Astrocyte (in vitro differentiated cells and primary cell): ENCODE measurements at regions not wholly inside any gene's neighbourhood (a gene's known extent, or its start where the extent isn't known, plus 50 kb on each side); places are given as distances from the start of the nearest gene placed in this dataset.

Source experiments
- DNase-seq: peaks from one replicate; pipeline ENCODE4 v3.0.0-alpha.2; 2010; ENCODE audit warnings: low read depth
- FAIRE-seq: peaks from 2 replicates; lab custom pipeline; 2011; peaks lifted over from hg19 to GRCh38; lab: Jason Lieb, UNC
- H2AFZ ChIP-seq: 2 replicates; pipeline ENCODE4 v1.6.0; 2012; ENCODE audit warnings: low read depth, low read length, inconsistent platforms
- H3K27ac ChIP-seq: 2 replicates; pipeline ENCODE4 v1.5.1; 2011; ENCODE audit warnings: low read depth, low read length, inconsistent platforms
- H3K27me3 ChIP-seq: 2 replicates; pipeline ENCODE4 v1.6.0; 2011; ENCODE audit warnings: low read length, inconsistent platforms; ENCODE audit not compliant: insufficient read depth
- H3K36me3 ChIP-seq: 2 replicates; pipeline ENCODE4 v1.5.1; 2011; ENCODE audit warnings: low read length, inconsistent platforms; ENCODE audit not compliant: insufficient read depth
- H3K4me1 ChIP-seq: 2 replicates; pipeline ENCODE4 v1.5.1; 2011; ENCODE audit warnings: low read length, inconsistent platforms; ENCODE audit not compliant: insufficient read depth
- H3K4me2 ChIP-seq: 2 replicates; pipeline ENCODE4 v1.6.0; 2012; ENCODE audit warnings: low read length, inconsistent platforms
- H3K4me3 ChIP-seq: 2 replicates; pipeline ENCODE4 v1.5.1; 2011; ENCODE audit warnings: low read depth, mild to moderate bottlenecking, low read length, inconsistent platforms; ENCODE audit not compliant: insufficient read depth
- H3K79me2 ChIP-seq: 2 replicates; pipeline ENCODE4 v1.6.0; 2012; ENCODE audit warnings: mild to moderate bottlenecking, low read length, inconsistent platforms; ENCODE audit not compliant: insufficient read depth
- H3K9ac ChIP-seq: 2 replicates; pipeline ENCODE4 v1.6.0; 2012; ENCODE audit warnings: mild to moderate bottlenecking, low read length, inconsistent platforms
- H3K9me3 ChIP-seq: 2 replicates; pipeline ENCODE4 v1.5.1; 2012; ENCODE audit warnings: low read depth, mild to moderate bottlenecking, low read length, inconsistent platforms; ENCODE audit not compliant: insufficient read depth
- H4K20me1 ChIP-seq: 2 replicates; pipeline ENCODE4 v1.6.0; 2012; ENCODE audit warnings: low read length, inconsistent platforms; ENCODE audit not compliant: insufficient read depth
- H3K27ac Mint-ChIP-seq: one replicate; pipeline ENCODE4 v1.8.0; 2021; ENCODE audit warnings: mild to moderate bottlenecking, mixed read lengths; ENCODE audit not compliant: unreplicated experiment
- H3K27me3 Mint-ChIP-seq: one replicate; pipeline ENCODE4 v1.8.0; 2021; ENCODE audit warnings: low read depth, mixed read lengths; ENCODE audit not compliant: unreplicated experiment
- H3K36me3 Mint-ChIP-seq: one replicate; pipeline ENCODE4 v1.8.0; 2021; ENCODE audit warnings: low read depth, mixed read lengths; ENCODE audit not compliant: unreplicated experiment
- H3K4me1 Mint-ChIP-seq: one replicate; pipeline ENCODE4 v1.8.0; 2021; ENCODE audit warnings: low read depth, mixed read lengths; ENCODE audit not compliant: unreplicated experiment
- H3K4me3 Mint-ChIP-seq: one replicate; pipeline ENCODE4 v1.8.0; 2021; ENCODE audit warnings: mild to moderate bottlenecking, moderate library complexity, mixed read lengths; ENCODE audit not compliant: unreplicated experiment
- H3K9me3 Mint-ChIP-seq: one replicate; pipeline ENCODE4 v1.8.0; 2021; ENCODE audit warnings: mild to moderate bottlenecking, mixed read lengths; ENCODE audit not compliant: unreplicated experiment
- EZH2 ChIP-seq: IDR thresholded peaks from 2 replicates; pipeline ENCODE4 v1.6.1; 2012; ENCODE audit warnings: mild to moderate bottlenecking, low read length, inconsistent platforms; ENCODE audit not compliant: insufficient read depth
- TF ChIP-seq, protein P1 (sequence below): IDR thresholded peaks from 2 replicates; pipeline ENCODE4 v1.5.1; 2011; ENCODE audit warnings: low read depth, mild to moderate bottlenecking, inconsistent platforms, low read length, moderate library complexity; ENCODE audit not compliant: insufficient read depth

DNA sequence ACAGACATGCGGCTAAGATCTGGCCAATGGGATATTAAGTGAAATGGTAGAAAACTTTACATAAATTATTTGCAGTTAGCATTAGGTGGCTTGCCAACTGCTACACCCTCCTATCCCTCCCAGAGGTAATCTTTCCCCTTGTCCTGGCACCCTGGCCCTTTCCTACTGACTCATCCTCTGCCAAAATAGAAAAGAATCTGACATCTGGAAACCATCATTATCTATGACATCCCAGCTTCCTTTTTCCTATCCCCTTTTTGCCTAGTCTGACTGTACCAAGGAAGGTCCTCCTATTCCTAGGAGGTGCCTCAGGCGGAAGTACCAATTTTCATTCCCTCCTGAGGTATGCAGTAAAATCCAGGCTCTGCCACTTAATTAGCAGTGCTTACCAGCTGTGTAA lies 163.6 kb upstream of the KLF3 start:
- no peak for DNase-seq
- no peaks in the 10 kb centered on the region for H3K27me3 Mint-ChIP-seq
- Histone ChIP-seq H3K4me2 (no peak overlapping the region), H3K27ac (no peak overlapping the region), H3K9me3 (no peaks in the 10 kb centered on the region), H4K20me1 (no peaks in the 10 kb centered on the region), H3K4me1 (no peaks in the 10 kb centered on the region), H3K27me3 (no peaks in the 10 kb centered on the region), H2AFZ (no peak overlapping the region), H3K4me3 (no peak overlapping the region), H3K36me3 (no peaks in the 10 kb centered on the region), H3K9ac (no peak overlapping the region), H3K79me2 (no peaks in the 10 kb centered on the region)
- peaks cover 2% of the 10 kb centered on the region for H3K9me3 Mint-ChIP-seq
- peaks cover 2% of the 10 kb centered on the region for H3K4me1 Mint-ChIP-seq
- TF ChIP-seq, protein P1, sequence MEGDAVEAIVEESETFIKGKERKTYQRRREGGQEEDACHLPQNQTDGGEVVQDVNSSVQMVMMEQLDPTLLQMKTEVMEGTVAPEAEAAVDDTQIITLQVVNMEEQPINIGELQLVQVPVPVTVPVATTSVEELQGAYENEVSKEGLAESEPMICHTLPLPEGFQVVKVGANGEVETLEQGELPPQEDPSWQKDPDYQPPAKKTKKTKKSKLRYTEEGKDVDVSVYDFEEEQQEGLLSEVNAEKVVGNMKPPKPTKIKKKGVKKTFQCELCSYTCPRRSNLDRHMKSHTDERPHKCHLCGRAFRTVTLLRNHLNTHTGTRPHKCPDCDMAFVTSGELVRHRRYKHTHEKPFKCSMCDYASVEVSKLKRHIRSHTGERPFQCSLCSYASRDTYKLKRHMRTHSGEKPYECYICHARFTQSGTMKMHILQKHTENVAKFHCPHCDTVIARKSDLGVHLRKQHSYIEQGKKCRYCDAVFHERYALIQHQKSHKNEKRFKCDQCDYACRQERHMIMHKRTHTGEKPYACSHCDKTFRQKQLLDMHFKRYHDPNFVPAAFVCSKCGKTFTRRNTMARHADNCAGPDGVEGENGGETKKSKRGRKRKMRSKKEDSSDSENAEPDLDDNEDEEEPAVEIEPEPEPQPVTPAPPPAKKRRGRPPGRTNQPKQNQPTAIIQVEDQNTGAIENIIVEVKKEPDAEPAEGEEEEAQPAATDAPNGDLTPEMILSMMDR = no peak
- TF ChIP-seq EZH2 = no peak
- no peak overlapping the region for H3K27ac Mint-ChIP-seq
- no peak for FAIRE-seq
- no peak overlapping the region for H3K4me3 Mint-ChIP-seq
- no peaks in the 10 kb centered on the region for H3K36me3 Mint-ChIP-seq

DNA sequence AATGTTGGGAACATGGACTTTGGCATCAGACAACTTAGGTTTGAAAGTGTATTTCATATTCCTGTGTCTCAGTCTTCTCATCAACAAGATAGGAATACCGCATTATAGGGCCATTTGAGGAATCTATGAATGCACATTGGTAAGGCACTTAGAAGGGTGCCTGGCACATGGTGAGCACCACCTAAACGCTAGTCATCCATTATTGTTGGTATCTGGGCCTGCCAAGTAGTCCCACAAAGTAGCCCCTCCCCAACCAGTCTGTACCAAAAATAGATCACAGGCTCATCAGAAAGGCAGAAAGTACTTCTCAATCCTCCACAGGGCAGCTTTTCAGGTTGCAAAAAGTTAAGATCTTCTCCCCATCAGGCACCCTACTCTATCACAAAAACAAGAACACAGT lies 162.3 kb upstream of the KLF3 start:
- Histone ChIP-seq H3K4me3 (no peak overlapping the region), H3K27me3 (peaks cover 2% of the 10 kb centered on the region), H3K27ac (no peak overlapping the region), H4K20me1 (no peaks in the 10 kb centered on the region), H3K4me1 (no peaks in the 10 kb centered on the region), H2AFZ (no peak overlapping the region), H3K9me3 (no peaks in the 10 kb centered on the region), H3K4me2 (no peak overlapping the region), H3K36me3 (no peaks in the 10 kb centered on the region), H3K79me2 (no peaks in the 10 kb centered on the region), H3K9ac (no peak overlapping the region)
- no peak overlapping the region for H3K27ac Mint-ChIP-seq
- no peak for TF ChIP-seq EZH2
- TF ChIP-seq, protein P1 = no peak
- no peaks in the 10 kb centered on the region for H3K36me3 Mint-ChIP-seq
- FAIRE-seq (no peak), DNase-seq (no peak)
- no peak overlapping the region for H3K4me3 Mint-ChIP-seq
- H3K27me3 Mint-ChIP-seq = no peaks in the 10 kb centered on the region
- peaks cover 2% of the 10 kb centered on the region for H3K4me1 Mint-ChIP-seq
- H3K9me3 Mint-ChIP-seq = peaks cover 2% of the 10 kb centered on the region

DNA sequence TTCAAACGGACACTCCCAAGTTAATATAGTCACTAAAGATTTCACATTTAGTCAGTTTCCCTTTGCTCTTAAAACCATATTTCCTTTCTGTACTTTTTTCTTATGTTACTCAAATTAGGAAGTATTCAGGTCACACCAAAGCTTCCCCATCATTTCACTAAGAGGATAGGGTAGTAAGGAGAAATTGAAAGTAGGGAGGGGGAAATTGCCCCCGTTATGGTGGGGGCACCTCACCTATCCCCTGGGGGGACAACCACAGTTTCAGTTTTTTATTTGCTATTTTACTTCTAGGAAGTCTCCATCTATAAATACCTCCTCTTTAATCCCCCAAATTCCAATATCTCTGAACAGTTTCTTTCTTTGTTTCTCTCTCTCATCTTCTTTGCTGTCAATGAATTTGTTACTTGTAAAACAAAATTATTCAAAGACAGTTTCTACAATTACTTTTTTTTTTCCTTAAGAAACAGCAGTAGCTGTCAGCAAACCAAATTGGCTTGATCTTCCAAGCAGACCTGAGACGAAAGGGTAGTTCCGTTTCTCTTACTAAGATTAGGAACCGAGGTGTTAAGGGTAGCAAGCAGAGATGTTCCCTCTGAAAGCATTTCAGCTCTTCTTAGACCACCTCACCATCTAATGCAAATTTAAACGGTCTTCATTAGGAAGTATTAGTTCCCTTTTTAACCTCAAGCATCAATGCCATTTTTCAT lies 160.2 kb upstream of the KLF3 start:
- Histone ChIP-seq H3K27me3 (peaks cover 5% of the 10 kb centered on the region), H4K20me1 (no peaks in the 10 kb centered on the region), H3K4me2 (no peak overlapping the region), H3K79me2 (no peaks in the 10 kb centered on the region), H3K9ac (no peak overlapping the region), H3K4me1 (no peaks in the 10 kb centered on the region), H3K4me3 (no peak overlapping the region), H3K9me3 (no peaks in the 10 kb centered on the region), H3K27ac (no peak overlapping the region), H2AFZ (no peak overlapping the region), H3K36me3 (no peaks in the 10 kb centered on the region)
- Mint-ChIP-seq H3K27ac (no peak overlapping the region), H3K9me3 (peaks cover 2% of the 10 kb centered on the region), H3K36me3 (no peaks in the 10 kb centered on the region), H3K27me3 (peaks cover 7% of the 10 kb centered on the region), H3K4me3 (no peak overlapping the region), H3K4me1 (peaks cover 2% of the 10 kb centered on the region)
- no peak for FAIRE-seq
- TF ChIP-seq EZH2 = no peak
- TF ChIP-seq, protein P1 = no peak
- no peak for DNase-seq
